ENCODE measurements at regions not wholly inside any gene's neighbourhood (a gene's known extent, or its start where the extent isn't known, plus 50 kb on each side); places are given as distances from the start of the nearest gene placed in this dataset.
A peak's percentile ranks its signal among the peaks of the same experiment; 100 is the strongest.

GRCh38 chr12:60093428-60093827 is 497.6 kb downstream of the SLC16A7 start:
- DNase-seq (ENCODE audit: low read depth in 1 of 2, low spot score in 1 of 2) = peak in 1 of 2 donors; percentile 1
- Histone ChIP-seq H3K4me3 (no peak overlapping the region), H3K36me3 (no peaks in the 10 kb centered on the region), H3K4me1 (ENCODE audit: low read depth) (no peaks in the 10 kb centered on the region), H3K27ac (no peak overlapping the region), H3K27me3 (no peaks in the 10 kb centered on the region), H3K9me3 (ENCODE audit: low read depth) (no peaks in the 10 kb centered on the region)
- no peak for TF ChIP-seq CTCF (IDR thresholded peaks at IDR 0.05; ENCODE audit: low read depth, low read length)

DNA sequence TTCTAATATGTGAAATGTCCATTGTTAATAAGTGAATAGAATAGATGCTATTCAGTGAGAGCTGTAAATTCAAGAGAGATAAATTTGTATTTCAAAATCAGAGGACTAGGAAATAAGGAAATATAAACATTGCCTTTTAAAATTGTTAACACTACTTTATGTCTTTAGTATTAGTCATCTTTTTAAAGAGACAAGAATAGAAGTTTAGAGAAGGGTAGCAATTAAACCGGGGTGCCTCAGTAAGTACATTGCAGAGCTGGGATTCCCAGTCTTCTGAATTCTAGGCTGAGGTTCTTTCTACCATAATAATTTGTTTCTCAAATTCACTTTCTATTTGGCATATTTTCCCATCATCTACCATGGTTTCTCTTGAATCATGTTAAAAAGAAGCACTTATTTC is 498.6 kb downstream of the SLC16A7 start:
- H3K4me3 ChIP-seq = no peak overlapping the region
- H3K36me3 ChIP-seq = no peaks in the 10 kb centered on the region
- DNase-seq (ENCODE audit: low read depth in 1 of 2, low spot score in 1 of 2) = no peak
- no peak for TF ChIP-seq CTCF (IDR thresholded peaks at IDR 0.05; ENCODE audit: low read depth, low read length)
- no peak overlapping the region for H3K27ac ChIP-seq
- no peaks in the 10 kb centered on the region for H3K9me3 ChIP-seq (ENCODE audit: low read depth)
- no peaks in the 10 kb centered on the region for H3K27me3 ChIP-seq
- H3K4me1 ChIP-seq (ENCODE audit: low read depth) = no peaks in the 10 kb centered on the region

DNA sequence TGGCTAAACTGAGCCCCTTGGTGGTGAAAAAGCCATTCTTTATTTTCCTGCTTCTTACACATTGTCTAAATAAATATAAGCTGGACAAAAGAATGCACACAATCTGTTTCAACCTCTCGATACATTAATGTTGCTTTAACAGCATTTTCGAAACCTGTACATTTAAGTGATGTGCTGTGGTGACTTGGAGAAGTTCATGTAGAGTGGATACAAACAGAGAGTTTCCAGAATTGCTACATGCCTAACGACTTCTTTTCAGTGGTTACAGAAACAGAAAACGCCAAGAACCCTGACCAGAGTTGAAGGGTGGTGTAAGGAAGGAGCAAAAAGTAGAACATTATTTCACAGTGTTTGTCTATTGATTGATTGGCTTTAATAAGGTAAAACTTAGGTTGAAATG is 500.9 kb downstream of the SLC16A7 start:
- H3K9me3 ChIP-seq (ENCODE audit: low read depth) = peaks cover 2% of the 10 kb centered on the region
- no peaks in the 10 kb centered on the region for H3K36me3 ChIP-seq
- H3K4me1 ChIP-seq (ENCODE audit: low read depth) = no peaks in the 10 kb centered on the region
- no peak overlapping the region for H3K4me3 ChIP-seq
- no peak for TF ChIP-seq CTCF (IDR thresholded peaks at IDR 0.05; ENCODE audit: low read depth, low read length)
- H3K27me3 ChIP-seq = no peaks in the 10 kb centered on the region
- no peak overlapping the region for H3K27ac ChIP-seq
- DNase-seq (ENCODE audit: low read depth in 1 of 2, low spot score in 1 of 2) = no peak

DNA sequence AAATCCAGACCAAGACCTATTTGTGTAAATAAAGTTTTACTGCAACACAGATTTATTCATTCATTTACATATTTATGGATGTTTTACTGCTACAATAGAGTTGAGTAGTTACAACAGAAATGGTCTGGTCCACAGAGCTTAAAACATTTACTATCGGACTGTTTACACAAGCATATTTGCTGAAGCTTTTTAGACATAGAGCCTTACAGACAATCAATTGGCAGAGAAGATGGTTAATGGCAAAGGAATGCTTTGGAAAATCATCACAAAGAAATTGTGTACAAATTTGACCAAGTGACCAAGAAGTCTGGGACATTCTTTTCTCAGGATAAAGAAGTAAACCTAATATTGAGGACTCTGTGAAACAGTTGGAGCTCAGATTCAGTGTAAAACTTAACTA is 504.3 kb downstream of the SLC16A7 start:
- no peaks in the 10 kb centered on the region for H3K36me3 ChIP-seq
- no peaks in the 10 kb centered on the region for H3K4me1 ChIP-seq (ENCODE audit: low read depth)
- H3K9me3 ChIP-seq (ENCODE audit: low read depth) = peaks cover 2% of the 10 kb centered on the region
- no peaks in the 10 kb centered on the region for H3K27me3 ChIP-seq
- no peak overlapping the region for H3K27ac ChIP-seq
- TF ChIP-seq CTCF (IDR thresholded peaks at IDR 0.05; ENCODE audit: low read depth, low read length) = no peak
- DNase-seq (ENCODE audit: low read depth in 1 of 2, low spot score in 1 of 2) = no peak
- no peak overlapping the region for H3K4me3 ChIP-seq

DNA sequence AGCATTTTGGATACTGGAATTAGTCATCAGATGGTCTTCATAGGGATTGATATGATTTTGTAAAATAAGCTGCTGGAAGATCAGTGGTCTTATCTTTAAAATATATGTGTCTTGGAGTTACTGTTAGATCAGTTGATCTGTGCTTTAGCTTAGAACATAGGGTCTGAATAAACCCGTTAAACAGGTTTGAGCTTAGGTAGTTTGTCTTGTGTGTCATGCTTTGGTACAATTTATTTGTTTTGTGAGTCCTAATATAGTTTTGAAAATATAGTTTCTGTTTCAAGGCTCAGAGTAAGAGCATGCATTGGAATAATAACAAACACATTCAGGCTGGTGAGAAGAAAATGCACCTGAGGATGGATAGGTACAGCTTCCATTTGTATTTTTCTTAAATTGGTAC is 505.0 kb downstream of the SLC16A7 start:
- Histone ChIP-seq H3K36me3 (no peaks in the 10 kb centered on the region), H3K27ac (no peak overlapping the region), H3K9me3 (ENCODE audit: low read depth) (peaks cover 2% of the 10 kb centered on the region), H3K27me3 (no peaks in the 10 kb centered on the region), H3K4me1 (ENCODE audit: low read depth) (no peaks in the 10 kb centered on the region), H3K4me3 (no peak overlapping the region)
- TF ChIP-seq CTCF (IDR thresholded peaks at IDR 0.05; ENCODE audit: low read depth, low read length) = no peak
- DNase-seq (ENCODE audit: low read depth in 1 of 2, low spot score in 1 of 2) = no peak

GRCh38 chr12:60101715-60102114 is 505.9 kb downstream of the SLC16A7 start:
- Histone ChIP-seq H3K27ac (no peak overlapping the region), H3K36me3 (no peaks in the 10 kb centered on the region), H3K4me3 (no peak overlapping the region), H3K4me1 (ENCODE audit: low read depth) (no peaks in the 10 kb centered on the region), H3K27me3 (no peaks in the 10 kb centered on the region), H3K9me3 (ENCODE audit: low read depth) (peaks cover 2% of the 10 kb centered on the region)
- TF ChIP-seq CTCF (IDR thresholded peaks at IDR 0.05; ENCODE audit: low read depth, low read length) = no peak
- no peak for DNase-seq (ENCODE audit: low read depth in 1 of 2, low spot score in 1 of 2)
